Right atrium auricular region (tissue), 2 donors: ENCODE measurements at regions not wholly inside any gene's neighbourhood (a gene's known extent, or its start where the extent isn't known, plus 50 kb on each side); places are given as distances from the start of the nearest gene placed in this dataset.

Source experiments
- DNase-seq: peaks from one replicate; pipeline ENCODE4 v3.0.0-alpha.2; 2019; ENCODE audit warnings: low spot score
- H3K27ac ChIP-seq, 2 donors: fragments of 200-600 bp; sonication (generic); 1 replicate in 1 of 2; 2 replicates in 1 of 2; pipeline ENCODE4 v1.5.1; 2016 to 2019
- H3K27me3 ChIP-seq, 2 donors: fragments of 200-600 bp; sonication (generic); one replicate each; pipeline versions ENCODE4 v1.5.1 to v1.6.0; 2017 to 2019
- H3K36me3 ChIP-seq: fragments of 200-600 bp; sonication (generic); one replicate; pipeline ENCODE4 v1.5.1; 2016
- H3K4me1 ChIP-seq, 2 donors: fragments of 200-600 bp; sonication (generic); one replicate each; pipeline versions ENCODE4 v1.5.1 to v1.6.0; 2017 to 2019
- H3K4me3 ChIP-seq, 2 donors: fragments of 200-600 bp; sonication (generic); 1 replicate in 1 of 2; 2 replicates in 1 of 2; pipeline ENCODE4 v1.5.1; 2017 to 2019; ENCODE audit warnings: mild to moderate bottlenecking in 1 of 2, moderate library complexity in 1 of 2
- H3K9me3 ChIP-seq, 2 donors: fragments of 200-600 bp; sonication (generic); one replicate each; pipeline ENCODE4 v1.5.1; 2019
- CTCF ChIP-seq, 2 donors: fragments of 200-600 bp; sonication (generic); IDR thresholded peaks; one replicate each; pipeline ENCODE4 v1.5.1; 2019; ENCODE audit warnings: antibody characterized with exemption in 2 of 2

- Histone ChIP-seq H3K4me1 (no peaks in the 10 kb centered on the region), H3K4me3 (no peak overlapping the region), H3K27ac (no peak overlapping the region), H3K27me3 (no peaks in the 10 kb centered on the region), H3K9me3 (no peaks in the 10 kb centered on the region), H3K36me3 (no peaks in the 10 kb centered on the region)
- no peak for TF ChIP-seq CTCF (IDR thresholded peaks at IDR 0.05)
- no peak for DNase-seq
Measured at GRCh38 chr21:15495965-15496364, 233.8 kb upstream of the USP25 start.

GRCh38 chr21:15496911-15497310 lies 232.9 kb upstream of the USP25 start:
- no peaks in the 10 kb centered on the region for H3K4me1 ChIP-seq
- no peak for TF ChIP-seq CTCF (IDR thresholded peaks at IDR 0.05)
- no peaks in the 10 kb centered on the region for H3K27me3 ChIP-seq

GRCh38 chr21:15498455-15498854 lies 231.3 kb upstream of the USP25 start:
- no peaks in the 10 kb centered on the region for H3K9me3 ChIP-seq
- no peak for TF ChIP-seq CTCF (IDR thresholded peaks at IDR 0.05)
- H3K27ac ChIP-seq = no peak overlapping the region
- H3K27me3 ChIP-seq = no peaks in the 10 kb centered on the region
- DNase-seq = no peak
- H3K36me3 ChIP-seq = no peaks in the 10 kb centered on the region
- H3K4me1 ChIP-seq = no peaks in the 10 kb centered on the region
- no peak overlapping the region for H3K4me3 ChIP-seq

More at GRCh38 chr21:15496911-15497310, 232.9 kb upstream of the USP25 start:
- Histone ChIP-seq H3K9me3 (no peaks in the 10 kb centered on the region), H3K36me3 (no peaks in the 10 kb centered on the region), H3K4me3 (no peak overlapping the region), H3K27ac (no peak overlapping the region)
- DNase-seq = no peak

GRCh38 chr21:15506086-15506485 lies 223.7 kb upstream of the USP25 start:
- DNase-seq = no peak
- Histone ChIP-seq H3K9me3 (no peaks in the 10 kb centered on the region), H3K27me3 (no peaks in the 10 kb centered on the region), H3K36me3 (no peaks in the 10 kb centered on the region), H3K27ac (no peak overlapping the region), H3K4me3 (no peak overlapping the region), H3K4me1 (no peaks in the 10 kb centered on the region)
- TF ChIP-seq CTCF (IDR thresholded peaks at IDR 0.05) = no peak

- H3K27me3 ChIP-seq = no peaks in the 10 kb centered on the region
- H3K9me3 ChIP-seq = no peaks in the 10 kb centered on the region
- no peak for DNase-seq
- no peak for TF ChIP-seq CTCF (IDR thresholded peaks at IDR 0.05)
- no peak overlapping the region for H3K4me3 ChIP-seq
- no peaks in the 10 kb centered on the region for H3K4me1 ChIP-seq
- H3K36me3 ChIP-seq = no peaks in the 10 kb centered on the region
- no peak overlapping the region for H3K27ac ChIP-seq
Measured at GRCh38 chr21:15508554-15508953, 221.2 kb upstream of the USP25 start.
